Calu3 (cell line): ENCODE measurements at regions not wholly inside any gene's neighbourhood (a gene's known extent, or its start where the extent isn't known, plus 50 kb on each side); places are given as distances from the start of the nearest gene placed in this dataset.
"Not testable (repeated sequence)": the region's sequence is repeated elsewhere in the genome, so short reads cannot be mapped to it uniquely, and the experiment has no call there.

ENCODE experiments used
- BruUV-seq: library from RNA; stranded (reverse); fragments of 400-500 nt; replicated peaks from 2 replicates; lab custom pipeline; 2021; lab: Mats Ljungman, UMichigan
- CTCF ChIA-PET: fragments of 300-600 bp; sonication (Branson Sonifier 250); formaldehyde crosslinking; loops from one replicate; lab custom pipeline; 2022; ENCODE audit warnings: antibody characterized with exemption; lab: Charles Lee
- DNase-seq: peaks from one replicate; pipeline ENCODE4 v3.0.0; 2022
- H3K27ac Mint-ChIP-seq: one replicate; pipeline ENCODE4 v1.8.0; 2022; ENCODE audit warnings: mixed read lengths; ENCODE audit not compliant: unreplicated experiment
- H3K27me3 Mint-ChIP-seq: one replicate; pipeline ENCODE4 v1.8.0; 2022; ENCODE audit warnings: mixed read lengths; ENCODE audit not compliant: unreplicated experiment
- H3K36me3 Mint-ChIP-seq: one replicate; pipeline ENCODE4 v1.8.0; 2022; ENCODE audit warnings: mild to moderate bottlenecking, moderate library complexity, mixed read lengths; ENCODE audit not compliant: insufficient read depth, unreplicated experiment
- H3K4me1 Mint-ChIP-seq: one replicate; pipeline ENCODE4 v1.8.0; 2022; ENCODE audit warnings: mild to moderate bottlenecking, low read depth, mixed read lengths; ENCODE audit not compliant: unreplicated experiment
- H3K4me3 Mint-ChIP-seq: one replicate; pipeline ENCODE4 v1.8.0; 2022; ENCODE audit warnings: mild to moderate bottlenecking, low read depth, moderate library complexity, mixed read lengths; ENCODE audit not compliant: unreplicated experiment
- H3K9me3 Mint-ChIP-seq: one replicate; pipeline ENCODE4 v1.8.0; 2022; ENCODE audit warnings: low read depth, mixed read lengths; ENCODE audit not compliant: unreplicated experiment
- CTCF ChIP-seq: fragments of 200-600 bp; IDR thresholded peaks from one replicate; pipeline ENCODE4 v1.8.0; 2022; ENCODE audit warnings: antibody characterized with exemption; ENCODE audit not compliant: unreplicated experiment
- intact Hi-C: fragments of 100-400 bp; cut with micrococcal nuclease; formaldehyde crosslinking; loops from one replicate; pipeline ENCODE4 v1.10.0; 2022; ENCODE audit not compliant: unreplicated experiment

GRCh38 chr13:54077569-54077968, 1049.0 kb downstream of the OLFM4 start:
- CTCF ChIA-PET = no interaction called here
- H3K36me3 Mint-ChIP-seq = no peaks in the 10 kb centered on the region
- intact Hi-C loops = no loop called here
- BruUV-seq = no TSS peak
- DNase-seq = no peak
- no peaks in the 10 kb centered on the region for H3K27me3 Mint-ChIP-seq
- H3K9me3 Mint-ChIP-seq = peaks cover 3% of the 10 kb centered on the region
- no peak overlapping the region for H3K4me3 Mint-ChIP-seq
- no peaks in the 10 kb centered on the region for H3K4me1 Mint-ChIP-seq
- TF ChIP-seq CTCF = no peak
- no peak overlapping the region for H3K27ac Mint-ChIP-seq

GRCh38 chr13:54078271-54078870, 1049.8 kb downstream of the OLFM4 start:
- no peak overlapping the region for H3K27ac Mint-ChIP-seq
- no TSS peak for BruUV-seq
- no peak overlapping the region for H3K4me3 Mint-ChIP-seq
- no peaks in the 10 kb centered on the region for H3K36me3 Mint-ChIP-seq
- H3K9me3 Mint-ChIP-seq = peaks cover 3% of the 10 kb centered on the region
- no peak for DNase-seq
- H3K4me1 Mint-ChIP-seq = no peaks in the 10 kb centered on the region
- CTCF ChIA-PET = no interaction called here
- intact Hi-C loops = no loop called here
- no peak for TF ChIP-seq CTCF
- no peaks in the 10 kb centered on the region for H3K27me3 Mint-ChIP-seq

- BruUV-seq, H3K36me3 Mint-ChIP-seq, H3K27me3 Mint-ChIP-seq, H3K9me3 Mint-ChIP-seq, CTCF ChIA-PET, intact Hi-C loops, H3K27ac Mint-ChIP-seq, H3K4me1 Mint-ChIP-seq, H3K4me3 Mint-ChIP-seq, DNase-seq: not testable (repeated sequence)
Measured at GRCh38 chr13:54082309-54082708, 1053.7 kb downstream of the OLFM4 start.

- Mint-ChIP-seq H3K27me3 (no peaks in the 10 kb centered on the region), H3K27ac (no peak overlapping the region), H3K9me3 (peaks cover 20% of the 10 kb centered on the region), H3K4me3 (no peak overlapping the region), H3K36me3 (no peaks in the 10 kb centered on the region), H3K4me1 (no peaks in the 10 kb centered on the region)
- no TSS peak for BruUV-seq
- no peak for DNase-seq
- CTCF ChIA-PET = no interaction called here
- intact Hi-C loops = no loop called here
- TF ChIP-seq CTCF = no peak
Measured at GRCh38 chr13:54091884-54092283, 1063.3 kb downstream of the OLFM4 start.

- no peak for DNase-seq
- Mint-ChIP-seq H3K36me3 (no peaks in the 10 kb centered on the region), H3K27me3 (no peaks in the 10 kb centered on the region), H3K4me3 (no peak overlapping the region), H3K4me1 (no peaks in the 10 kb centered on the region), H3K27ac (no peak overlapping the region), H3K9me3 (peaks cover 20% of the 10 kb centered on the region)
- BruUV-seq = no TSS peak
- CTCF ChIA-PET = no interaction called here
- no peak for TF ChIP-seq CTCF
- intact Hi-C loops = no loop called here
Measured at GRCh38 chr13:54092686-54093085, 1064.1 kb downstream of the OLFM4 start.
